ENCODE measurements at regions not wholly inside any gene's neighbourhood (a gene's known extent, or its start where the extent isn't known, plus 50 kb on each side); places are given as distances from the start of the nearest gene placed in this dataset.
"Not testable (repeated sequence)": the region's sequence is repeated elsewhere in the genome, so short reads cannot be mapped to it uniquely, and the experiment has no call there.

DNA sequence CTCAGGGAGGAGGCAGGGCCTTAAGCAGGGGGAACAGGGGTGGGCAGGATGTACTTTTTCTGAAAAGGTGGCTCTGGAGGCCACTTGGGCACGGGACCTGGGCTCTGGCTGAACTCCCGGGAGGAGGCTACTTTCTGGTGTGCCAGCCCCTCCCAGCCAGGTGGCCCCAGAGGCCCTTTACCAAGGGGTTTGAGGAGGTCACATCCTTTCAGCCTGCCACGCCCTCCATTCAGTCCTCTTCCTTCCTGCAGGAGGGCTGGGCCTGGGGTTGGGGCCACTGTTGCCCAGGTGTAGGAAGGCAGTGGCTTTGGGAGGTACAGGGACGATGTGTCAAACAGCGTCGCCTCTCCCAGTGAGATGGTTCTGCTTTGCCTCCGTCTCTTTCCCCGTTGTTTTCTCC lies 172.5 kb downstream of the ADRA2C start:
- TF ChIP-seq, protein P1, sequence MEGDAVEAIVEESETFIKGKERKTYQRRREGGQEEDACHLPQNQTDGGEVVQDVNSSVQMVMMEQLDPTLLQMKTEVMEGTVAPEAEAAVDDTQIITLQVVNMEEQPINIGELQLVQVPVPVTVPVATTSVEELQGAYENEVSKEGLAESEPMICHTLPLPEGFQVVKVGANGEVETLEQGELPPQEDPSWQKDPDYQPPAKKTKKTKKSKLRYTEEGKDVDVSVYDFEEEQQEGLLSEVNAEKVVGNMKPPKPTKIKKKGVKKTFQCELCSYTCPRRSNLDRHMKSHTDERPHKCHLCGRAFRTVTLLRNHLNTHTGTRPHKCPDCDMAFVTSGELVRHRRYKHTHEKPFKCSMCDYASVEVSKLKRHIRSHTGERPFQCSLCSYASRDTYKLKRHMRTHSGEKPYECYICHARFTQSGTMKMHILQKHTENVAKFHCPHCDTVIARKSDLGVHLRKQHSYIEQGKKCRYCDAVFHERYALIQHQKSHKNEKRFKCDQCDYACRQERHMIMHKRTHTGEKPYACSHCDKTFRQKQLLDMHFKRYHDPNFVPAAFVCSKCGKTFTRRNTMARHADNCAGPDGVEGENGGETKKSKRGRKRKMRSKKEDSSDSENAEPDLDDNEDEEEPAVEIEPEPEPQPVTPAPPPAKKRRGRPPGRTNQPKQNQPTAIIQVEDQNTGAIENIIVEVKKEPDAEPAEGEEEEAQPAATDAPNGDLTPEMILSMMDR (conservative IDR thresholded peaks at IDR 0.05; ENCODE audit: low read depth, low read length): not testable (repeated sequence)
- TF ChIP-seq EZH2phosphoT487 (IDR thresholded peaks at IDR 0.05; ENCODE audit: borderline replicate concordance, low read length): not testable (repeated sequence)

Measured in PC-3 (cell line).